ENCODE measurements at regions not wholly inside any gene's neighbourhood (a gene's known extent, or its start where the extent isn't known, plus 50 kb on each side); places are given as distances from the start of the nearest gene placed in this dataset.
"Not testable (repeated sequence)": the region's sequence is repeated elsewhere in the genome, so short reads cannot be mapped to it uniquely, and the experiment has no call there.

DNA sequence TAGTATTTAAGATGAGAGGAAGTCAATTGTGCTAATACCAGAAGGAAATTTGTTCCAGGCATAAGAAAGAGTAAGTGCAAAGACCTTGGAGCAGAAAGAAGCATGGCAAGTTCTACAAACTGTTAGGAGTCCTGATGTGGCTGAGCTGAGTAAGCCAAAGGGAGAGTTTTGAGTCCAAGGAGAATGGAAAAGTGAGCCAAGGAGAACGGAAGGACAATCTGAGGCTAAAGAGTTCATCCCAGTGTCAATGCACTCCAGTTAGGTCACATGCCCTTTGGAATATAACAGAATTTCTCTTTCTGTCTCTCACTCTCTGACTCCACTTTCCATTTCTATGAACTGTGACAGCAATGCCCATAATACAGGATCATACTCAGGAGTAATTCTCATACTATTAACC, 224.7 kb downstream of the CAAP1 start:
- no peak for DNase-seq (ENCODE audit: low read depth)

DNA sequence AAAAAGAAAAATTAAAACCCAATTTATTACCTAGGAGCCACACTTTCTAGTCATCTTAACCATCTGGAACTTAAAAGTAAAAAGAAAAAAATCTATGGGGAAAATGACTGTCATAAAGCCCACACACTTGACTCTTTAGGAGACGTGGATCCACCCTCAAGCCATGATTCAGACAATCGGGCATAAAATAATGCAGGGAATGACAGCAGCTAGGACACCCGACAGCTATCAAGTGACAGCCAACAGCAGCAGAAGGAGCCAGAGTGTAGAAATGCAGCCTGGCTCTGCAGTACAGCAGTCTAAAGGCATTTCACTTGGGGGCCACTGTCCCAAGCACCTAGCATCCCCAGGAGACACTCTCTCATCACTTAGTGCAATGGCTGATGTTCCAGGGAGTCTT, 226.9 kb downstream of the CAAP1 start:
- DNase-seq (ENCODE audit: low read depth) = no peak

DNA sequence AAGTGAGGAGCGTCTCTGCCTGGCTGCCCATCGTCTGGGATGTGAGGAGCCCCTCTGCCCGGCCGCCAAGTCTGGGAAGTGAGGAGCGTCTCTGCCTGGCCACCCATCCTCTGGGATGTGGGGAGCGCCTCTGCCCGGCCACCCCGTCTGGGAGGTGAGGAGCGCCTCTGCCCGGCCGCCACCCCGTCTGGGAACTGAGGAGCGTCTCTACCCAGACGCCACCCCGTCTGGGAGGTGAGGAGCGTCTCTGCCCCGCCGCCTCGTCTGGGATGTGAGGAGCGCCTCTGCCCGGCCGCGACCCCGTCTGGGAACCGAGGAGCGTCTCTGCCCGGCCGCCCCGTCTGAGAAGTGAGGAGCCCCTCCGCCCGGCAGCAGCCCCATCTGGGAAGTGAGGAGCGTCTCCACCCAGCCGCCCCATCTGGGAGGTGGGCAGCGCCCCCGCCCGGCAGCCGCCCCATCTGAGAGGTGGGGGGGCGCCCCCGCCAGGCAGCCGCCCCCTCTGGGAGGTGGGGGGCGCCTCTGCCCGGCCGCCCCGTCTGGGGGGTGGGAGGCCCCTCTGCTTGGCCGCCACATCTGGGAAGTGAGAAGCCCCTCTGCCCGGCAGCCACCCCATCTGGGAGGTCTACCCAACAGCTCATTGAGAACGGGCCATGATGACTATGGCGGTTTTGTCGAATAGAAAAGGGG, 228.4 kb downstream of the CAAP1 start:
- DNase-seq (ENCODE audit: low read depth) = not testable (repeated sequence)

DNA sequence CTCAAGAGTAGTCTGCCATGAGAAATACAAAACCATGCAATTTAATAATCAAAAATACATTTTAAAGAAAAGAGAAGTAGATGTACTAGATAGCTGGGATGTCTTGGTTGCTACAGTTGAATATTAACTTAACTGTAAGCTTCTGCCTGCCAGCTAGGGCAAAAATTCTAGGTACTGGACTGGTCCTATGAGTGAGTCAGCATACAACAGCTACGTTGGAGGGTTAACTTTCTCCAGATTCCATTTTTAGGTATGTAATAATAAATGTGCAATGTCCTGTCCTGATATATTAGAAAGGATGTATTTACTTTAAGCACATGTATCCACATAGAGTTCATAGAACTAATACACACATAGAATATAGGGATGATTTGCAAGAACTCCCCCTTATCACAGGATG, 230.1 kb downstream of the CAAP1 start:
- DNase-seq (ENCODE audit: low read depth) = no peak

GRCh38 chr9:26658476-26658875, 234.1 kb downstream of the CAAP1 start:
- DNase-seq (ENCODE audit: low read depth) = no peak

DNA sequence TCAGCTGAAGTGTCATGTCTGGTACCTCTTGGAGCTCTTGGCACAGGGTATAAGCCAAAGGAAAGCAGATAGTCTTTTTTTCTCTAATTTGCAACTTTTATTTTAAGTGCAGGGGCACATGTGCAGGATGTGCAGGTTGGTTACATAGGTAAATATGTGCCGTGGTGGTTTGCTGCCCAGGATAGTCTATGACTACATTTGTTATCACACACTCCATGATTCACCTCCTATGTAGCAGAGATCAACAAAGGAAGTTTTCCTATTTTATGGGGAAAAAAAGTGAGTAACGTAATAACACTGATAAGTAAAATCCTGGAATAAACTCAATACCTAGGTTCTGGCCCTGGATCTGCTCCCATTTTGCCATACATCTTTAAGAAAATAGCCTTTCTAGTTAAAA, 234.6 kb downstream of the CAAP1 start:
- no peak for DNase-seq (ENCODE audit: low read depth)

GRCh38 chr9:26656003-26656870, 236.4 kb downstream of the CAAP1 start:
- DNase-seq (ENCODE audit: low read depth) = peak; percentile 12

GRCh38 chr9:26655166-26655565, 237.4 kb downstream of the CAAP1 start:
- no peak for DNase-seq (ENCODE audit: low read depth)

DNA sequence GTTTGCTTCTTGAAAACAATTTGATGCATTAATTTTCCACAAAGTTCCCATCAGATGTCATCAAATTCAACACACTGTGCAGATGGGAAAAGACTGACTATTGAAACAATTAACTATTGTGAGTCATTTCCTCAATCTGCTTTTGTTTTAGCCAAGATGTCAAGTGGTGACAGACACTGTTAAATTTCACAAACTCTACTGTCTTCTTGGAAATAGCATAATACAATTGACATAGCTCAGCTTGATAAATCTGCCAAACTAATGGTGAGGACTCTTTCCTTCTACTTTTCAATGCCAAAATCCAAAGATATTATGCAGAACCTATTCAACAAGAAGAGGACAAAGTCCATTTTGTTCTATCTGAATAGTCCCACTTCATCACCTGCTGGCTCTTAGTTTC, 242.3 kb downstream of the CAAP1 start:
- DNase-seq (ENCODE audit: low read depth) = no peak

GRCh38 chr9:26643826-26644225, 248.8 kb downstream of the CAAP1 start:
- no peak for DNase-seq (ENCODE audit: low read depth)

DNA sequence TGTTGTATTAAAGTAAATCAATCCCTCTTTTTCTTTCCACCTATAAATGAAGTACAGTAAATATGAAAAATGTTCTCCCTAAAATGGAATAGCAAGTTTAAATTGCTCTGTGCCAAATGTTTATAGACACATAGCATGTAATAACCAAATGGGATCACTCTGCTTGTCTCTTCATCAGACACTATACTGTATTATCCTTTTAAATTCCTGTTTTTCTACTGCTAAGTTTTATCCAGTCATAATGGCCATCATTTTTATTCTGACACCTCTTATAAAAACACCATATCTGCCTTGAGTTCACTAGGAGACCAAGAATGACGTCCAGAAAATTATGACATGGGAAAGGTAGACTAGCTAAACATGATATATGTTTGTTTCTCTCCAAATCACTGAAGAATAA, 252.8 kb downstream of the CAAP1 start:
- DNase-seq (ENCODE audit: low read depth) = no peak

DNA sequence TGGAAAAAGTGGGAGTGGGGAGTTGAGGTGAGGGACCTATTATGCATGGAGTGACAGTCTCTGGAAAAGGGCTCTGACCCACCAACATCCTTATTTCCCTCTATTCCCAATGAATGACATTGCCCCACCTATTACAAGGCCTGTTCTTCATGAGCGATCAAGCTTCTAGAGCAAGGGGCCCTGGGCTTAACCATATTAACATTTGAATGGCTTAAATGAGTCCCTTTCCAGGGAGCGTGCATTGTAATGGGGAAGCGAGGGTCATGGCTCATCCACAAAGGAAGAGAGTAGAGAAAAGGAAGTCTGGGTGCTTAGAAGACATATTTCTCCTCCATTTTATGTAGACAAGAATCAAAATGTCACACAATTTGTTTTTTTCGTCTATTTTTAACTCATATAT, 255.5 kb downstream of the CAAP1 start:
- DNase-seq (ENCODE audit: low read depth) = no peak

DNA sequence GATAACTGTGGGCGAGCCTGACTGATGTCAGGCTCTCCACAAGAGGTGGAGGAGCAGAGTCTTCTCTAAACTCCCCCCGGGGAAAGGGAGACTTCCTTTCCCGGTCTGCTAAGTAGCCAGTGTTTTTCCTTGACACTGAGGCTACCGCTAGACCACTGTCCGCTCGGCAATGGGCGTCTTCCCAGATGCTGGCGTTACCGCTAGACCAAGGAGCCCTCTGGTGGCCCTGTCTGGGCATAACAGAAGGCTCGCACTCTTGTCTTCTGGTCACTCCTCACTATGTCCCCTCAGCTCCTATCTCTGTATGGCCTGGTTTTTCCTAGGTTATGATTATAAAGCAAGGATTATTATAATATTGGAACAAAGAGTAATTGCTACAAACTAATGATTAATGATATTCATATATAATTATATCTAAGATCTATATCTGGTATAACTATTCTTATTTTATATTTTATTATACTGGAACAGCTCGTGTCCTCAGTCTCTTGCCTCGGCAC, 278.7 kb downstream of the CAAP1 start:
- DNase-seq (ENCODE audit: low read depth) = not testable (repeated sequence)

DNA sequence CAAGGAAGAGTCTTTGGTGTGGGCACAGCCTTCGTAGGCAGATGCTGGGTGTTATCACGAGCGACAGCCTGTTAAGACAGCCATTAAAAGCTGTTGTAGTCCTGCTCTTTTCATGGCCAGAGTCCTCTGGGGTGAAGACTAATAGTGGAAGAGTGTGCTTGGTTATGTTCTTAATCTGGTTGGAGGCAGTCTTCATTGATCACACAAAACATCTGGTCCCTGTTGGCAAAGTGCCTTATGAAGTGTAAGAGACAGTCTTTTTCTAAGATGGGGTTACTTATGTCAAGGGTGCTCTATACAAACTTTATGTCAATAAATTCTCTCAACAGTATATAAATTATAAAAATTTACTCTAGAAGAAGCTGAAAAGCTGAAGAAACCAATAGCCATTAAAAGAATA, 280.4 kb downstream of the CAAP1 start:
- no peak for DNase-seq (ENCODE audit: low read depth)

DNA sequence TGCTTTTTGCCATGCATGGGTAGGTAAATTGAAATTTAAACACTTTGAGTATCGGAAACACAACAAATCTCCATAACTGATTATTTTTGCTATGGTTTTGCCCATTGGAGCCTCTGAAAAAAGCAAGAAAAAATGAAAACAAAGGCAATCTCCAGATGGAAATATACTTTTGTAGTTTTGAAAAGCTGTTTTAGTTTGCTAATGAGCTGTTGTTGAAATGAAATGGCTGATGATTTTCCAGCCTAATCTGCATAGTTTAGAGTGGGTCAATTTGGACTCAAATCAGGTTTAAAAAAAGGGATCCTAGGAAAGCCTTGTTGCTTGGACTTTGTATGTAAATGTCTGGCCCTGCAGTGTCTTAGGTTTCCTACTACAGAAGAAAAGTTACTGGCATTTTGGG, 285.8 kb downstream of the CAAP1 start:
- no peak for DNase-seq (ENCODE audit: low read depth)

GRCh38 chr9:26605367-26605766, 287.2 kb downstream of the CAAP1 start:
- no peak for DNase-seq (ENCODE audit: low read depth)

DNA sequence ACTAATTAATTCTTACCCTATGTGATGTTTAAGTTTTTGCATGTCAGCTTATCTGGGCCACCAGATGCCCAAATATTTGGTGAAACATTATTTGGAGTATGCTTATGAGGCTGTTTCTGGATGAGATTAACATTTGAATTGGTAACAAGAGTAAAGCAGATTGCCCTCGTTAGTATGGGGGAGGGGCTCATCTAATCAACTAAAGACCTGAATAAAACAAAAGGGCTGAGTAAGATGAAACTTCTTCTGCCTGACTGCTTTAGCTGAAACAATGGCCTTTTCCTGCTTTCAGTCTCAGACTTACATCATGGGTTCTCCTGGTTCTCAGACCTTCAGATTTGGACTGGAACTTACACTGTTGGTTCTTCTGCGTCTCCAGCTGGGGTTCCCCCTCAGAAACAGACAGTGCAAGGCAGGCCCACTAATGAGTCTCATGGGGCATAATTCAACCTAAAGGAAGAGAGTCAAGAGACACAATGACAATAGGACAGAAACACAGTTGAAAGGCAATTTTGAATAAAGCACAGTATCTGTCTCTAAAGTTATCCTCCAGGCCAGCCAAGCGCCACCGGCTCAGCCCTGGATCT, 288.4 kb downstream of the CAAP1 start:
- no peak for DNase-seq (ENCODE audit: low read depth)

GRCh38 chr9:26603617-26604016, 289.0 kb downstream of the CAAP1 start:
- DNase-seq (ENCODE audit: low read depth) = no peak

- DNase-seq (ENCODE audit: low read depth) = no peak
Observed at GRCh38 chr9:26597542-26598149, 295.0 kb downstream of the CAAP1 start.

DNA sequence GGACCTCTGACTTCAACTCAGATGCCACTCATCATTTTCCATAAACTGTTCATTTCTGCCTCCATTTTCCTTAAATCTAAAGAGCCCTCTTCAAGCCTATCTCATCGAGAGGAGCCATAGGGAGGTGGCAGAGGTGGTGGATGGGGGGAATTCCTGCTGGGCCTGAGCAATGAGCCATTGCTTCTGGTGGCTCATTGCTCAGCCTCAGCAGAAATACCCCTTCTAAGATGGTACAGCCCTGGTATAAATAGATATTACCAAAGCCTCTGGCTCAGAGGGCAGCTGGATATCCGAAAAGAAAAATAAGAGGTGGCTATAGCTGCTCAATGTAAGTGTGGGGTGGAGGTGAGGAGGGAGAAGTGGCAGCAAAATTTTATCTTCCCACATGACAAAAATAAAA, 313.5 kb downstream of the CAAP1 start:
- no peak for DNase-seq (ENCODE audit: low read depth)

GRCh38 chr9:26574898-26575440, 317.6 kb downstream of the CAAP1 start:
- no peak for DNase-seq (ENCODE audit: low read depth)

- DNase-seq (ENCODE audit: low read depth) = no peak
Observed at GRCh38 chr9:26574256-26574655, 318.3 kb downstream of the CAAP1 start.

Measured in GM04504 (cell line).